IMR-90 (cell line): ENCODE measurements at regions not wholly inside any gene's neighbourhood (a gene's known extent, or its start where the extent isn't known, plus 50 kb on each side); places are given as distances from the start of the nearest gene placed in this dataset.

Experiments
- ATAC-seq: fragments of 200-7000 bp; cut with Tn5 transposase; 2 replicates; pipeline ENCODE4 v1.9.1; 2020; ENCODE audit warnings: low read depth, mild to moderate bottlenecking, moderate library complexity
- BruUV-seq: library from RNA; stranded (reverse); fragments of 400-500 nt; replicated peaks from 2 replicates; lab custom pipeline; 2021; lab: Mats Ljungman, UMichigan
- CTCF ChIA-PET: fragments of 300-600 bp; formaldehyde crosslinking; extraction: SDS; loops from one replicate; lab custom pipeline; 2021; ENCODE audit warnings: antibody characterized with exemption; lab: Yijun Ruan, JAX
- POLR2A ChIA-PET: fragments of 300-600 bp; sonication (Branson Sonifier 250); formaldehyde crosslinking; loops from one replicate; lab custom pipeline; 2022; ENCODE audit warnings: antibody characterized with exemption; ENCODE audit not compliant: unreplicated experiment; lab: Charles Lee
- DNase-seq: peaks from one replicate; pipeline ENCODE4 v3.0.0; 2013
- H2AFZ ChIP-seq: replicated peaks from 2 replicates; pipeline ENCODE3; 2013; ENCODE audit warnings: low read length, mild to moderate bottlenecking; ENCODE audit not compliant: poor library complexity
- H2AK5ac ChIP-seq: 2 replicates; pipeline ENCODE4 v1.6.1; 2013; ENCODE audit warnings: low read depth, low read length, inconsistent platforms
- H2AK9ac ChIP-seq: replicated peaks from 2 replicates; pipeline ENCODE3; 2013; ENCODE audit warnings: mild to moderate bottlenecking, low read depth, low read length, moderate library complexity; ENCODE audit not compliant: poor library complexity
- H2BK120ac ChIP-seq: 2 replicates; pipeline ENCODE4 v1.6.1; 2013; ENCODE audit warnings: low read depth, low read length, inconsistent platforms
- H2BK15ac ChIP-seq: 3 replicates; pipeline ENCODE4 v1.6.1; 2013; ENCODE audit warnings: low read depth, low read length, inconsistent platforms
- H2BK20ac ChIP-seq: 2 replicates; pipeline ENCODE4 v1.6.1; 2013; ENCODE audit warnings: low read depth, mild to moderate bottlenecking, inconsistent platforms, low read length, moderate library complexity
- H2BK5ac ChIP-seq: 2 replicates; pipeline ENCODE4 v1.6.1; 2013; ENCODE audit warnings: mild to moderate bottlenecking, low read depth, low read length, inconsistent platforms; ENCODE audit not compliant: poor library complexity, severe bottlenecking
- H3K14ac ChIP-seq: replicated peaks from 2 replicates; pipeline ENCODE4 v1.6.1; 2013; ENCODE audit warnings: low read depth, low read length, inconsistent platforms
- H3K18ac ChIP-seq: 2 replicates; pipeline ENCODE4 v1.6.1; 2013; ENCODE audit warnings: low read depth, low read length, control low read depth
- H3K23ac ChIP-seq: 2 replicates; pipeline ENCODE4 v1.6.1; 2013; ENCODE audit warnings: low read depth, low read length, inconsistent platforms
- H3K27ac ChIP-seq: 2 replicates; pipeline ENCODE4 v1.5.1; 2013; ENCODE audit warnings: mild to moderate bottlenecking, control low read depth, low read length; ENCODE audit not compliant: insufficient read depth
- H3K27me3 ChIP-seq: 2 replicates; pipeline ENCODE4 v1.6.1; 2013; ENCODE audit warnings: low read length; ENCODE audit not compliant: control insufficient read depth, insufficient read depth
- H3K36me3 ChIP-seq: 2 replicates; pipeline ENCODE4 v1.6.1; 2013; ENCODE audit warnings: low read length, mixed read lengths; ENCODE audit not compliant: control insufficient read depth, insufficient read depth
- H3K4ac ChIP-seq: 2 replicates; pipeline ENCODE4 v1.6.1; 2013; ENCODE audit warnings: low read depth, low read length, inconsistent platforms
- H3K4me1 ChIP-seq: 2 replicates; pipeline ENCODE4 v1.6.1; 2013; ENCODE audit warnings: low read length, mixed read lengths; ENCODE audit not compliant: control insufficient read depth, insufficient read depth
- H3K4me2 ChIP-seq: 2 replicates; pipeline ENCODE4 v1.6.1; 2013; ENCODE audit warnings: low read depth, mild to moderate bottlenecking, control low read depth, low read length, moderate library complexity
- H3K4me3 ChIP-seq: 2 replicates; pipeline ENCODE4 v1.5.1; 2013; ENCODE audit warnings: low read depth, mild to moderate bottlenecking, control low read depth, low read length, moderate library complexity; ENCODE audit not compliant: insufficient read depth
- H3K56ac ChIP-seq: 2 replicates; pipeline ENCODE4 v1.6.1; 2013; ENCODE audit warnings: low read length, inconsistent platforms; ENCODE audit not compliant: insufficient read depth; ENCODE audit errors: extremely low read depth
- H3K79me1 ChIP-seq, 2 experiments: 2 replicates each; pipeline ENCODE4 v1.6.1; 2013; ENCODE audit warnings: low read length in 2 of 2, inconsistent platforms in 1 of 2, low read depth in 1 of 2
- H3K9ac ChIP-seq: 2 replicates; pipeline ENCODE4 v1.6.1; 2013; ENCODE audit warnings: low read depth, low read length, control low read depth
- H3K9me1 ChIP-seq: 2 replicates; pipeline ENCODE4 v1.6.1; 2013; ENCODE audit warnings: low read length, inconsistent platforms; ENCODE audit not compliant: insufficient read depth
- H3K9me3 ChIP-seq: 2 replicates; pipeline ENCODE4 v1.6.1; 2013; ENCODE audit warnings: low read length; ENCODE audit not compliant: control insufficient read depth, insufficient read depth
- H4K20me1 ChIP-seq: 2 replicates; pipeline ENCODE4 v1.6.1; 2013; ENCODE audit warnings: low read length, inconsistent platforms; ENCODE audit not compliant: insufficient read depth
- H4K5ac ChIP-seq: 2 replicates; pipeline ENCODE4 v1.6.1; 2013; ENCODE audit warnings: mild to moderate bottlenecking, low read depth, low read length, control low read depth
- H4K8ac ChIP-seq, 2 experiments: 2 replicates each; pipeline ENCODE4 v1.6.1; 2013; ENCODE audit warnings: low read depth in 2 of 2, low read length in 2 of 2, control low read depth in 1 of 2, inconsistent platforms in 1 of 2
- H4K91ac ChIP-seq: 2 replicates; pipeline ENCODE4 v1.6.1; 2013; ENCODE audit warnings: low read depth, low read length, inconsistent platforms; ENCODE audit not compliant: insufficient read depth
- BHLHE40 ChIP-seq: fragments of 150-350 bp; IDR thresholded peaks from 2 replicates; pipeline ENCODE4 v1.6.1; 2016; ENCODE audit warnings: mild to moderate bottlenecking, low read depth, low read length
- CEBPB ChIP-seq: IDR thresholded peaks from 2 replicates; pipeline ENCODE4 v1.6.1; 2012; ENCODE audit warnings: low read depth, low read length, improper control_type of control experiment
- FOS ChIP-seq: fragments of 150-350 bp; IDR thresholded peaks from 2 replicates; pipeline ENCODE4 v1.6.1; 2016; ENCODE audit warnings: low read depth, low read length
- MAFK ChIP-seq: IDR thresholded peaks from 2 replicates; pipeline ENCODE4 v1.6.1; 2012; ENCODE audit warnings: low read depth, low read length, improper control_type of control experiment
- MAZ ChIP-seq: IDR thresholded peaks from 2 replicates; pipeline ENCODE4 v1.6.1; 2012; ENCODE audit warnings: low read depth, mild to moderate bottlenecking, low read length, improper control_type of control experiment, moderate library complexity, borderline replicate concordance
- NFE2L2 ChIP-seq: fragments of 150-350 bp; IDR thresholded peaks from 2 replicates; pipeline ENCODE4 v1.6.1; 2016; ENCODE audit warnings: low read depth, mild to moderate bottlenecking, low read length
- RAD21 ChIP-seq: IDR thresholded peaks from 2 replicates; pipeline ENCODE4 v1.6.1; 2012; ENCODE audit warnings: low read length, improper control_type of control experiment
- RFX5 ChIP-seq: IDR thresholded peaks from 2 replicates; pipeline ENCODE4 v1.8.0; 2012; ENCODE audit warnings: low read depth, mild to moderate bottlenecking, low read length, moderate library complexity
- WGBS, 2 experiments: methylation state at CpG; one replicate each; pipeline versions ENCODE4 v1.1.5 to v1.1.7; 2013; ENCODE audit warnings: missing lambda C conversion rate in 2 of 2; ENCODE audit not compliant: insufficient read length in 1 of 2; ENCODE audit errors: extremely low coverage in 2 of 2; 5-methylcytosine and 5-hydroxymethylcytosine counted together
- dilution Hi-C: fragments of 300-500 bp; cut with HindIII; formaldehyde crosslinking; loops from one replicate; pipeline ENCODE4 v1.14.3; 2018; ENCODE audit warnings: low sequenced_read_pairs; ENCODE audit not compliant: unreplicated experiment
- in situ Hi-C: fragments of 300-500 bp; cut with MboI; formaldehyde crosslinking; loops from 3 replicates; pipeline ENCODE4 v1.14.3; 2019; ENCODE audit warnings: low sequenced_read_pairs, inconsistent platforms, mixed read lengths
- intact Hi-C: fragments of 100-400 bp; cut with micrococcal nuclease; formaldehyde crosslinking; loops from 2 replicates; pipeline ENCODE4 v1.10.0; 2022
- TF ChIP-seq, protein P1 (sequence below): fragments of 150-350 bp; IDR thresholded peaks from 2 replicates; pipeline ENCODE4 v1.6.1; 2016; ENCODE audit warnings: low read depth, mild to moderate bottlenecking, low read length, moderate library complexity, borderline replicate concordance
- TF ChIP-seq, protein P2 (sequence below): conservative IDR thresholded peaks from 2 replicates; pipeline ENCODE4 v1.5.1; 2012; ENCODE audit warnings: mild to moderate bottlenecking, low read depth, low read length, improper control_type of control experiment

DNA sequence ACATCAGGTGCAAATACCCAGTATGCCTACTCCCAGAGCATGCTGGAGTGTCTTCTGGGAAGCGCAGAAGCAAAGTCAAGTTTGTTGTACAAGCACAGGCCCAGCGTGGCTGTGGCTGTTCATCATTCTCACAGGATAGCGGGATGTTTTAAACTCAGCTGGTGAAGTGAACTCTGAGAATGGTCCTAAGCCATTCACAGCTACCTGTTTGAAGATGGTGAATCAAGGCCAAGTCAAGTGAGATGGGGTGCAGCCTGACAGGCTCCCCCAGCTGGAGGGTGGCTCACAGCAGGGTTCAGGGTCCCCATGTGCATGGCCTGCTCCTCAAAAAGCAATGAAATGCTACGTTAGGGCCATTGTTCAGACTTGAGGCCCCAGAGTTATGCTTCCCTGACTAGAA, 304.7 kb upstream of the FOXQ1 start:
- CTCF ChIA-PET, result no interaction called here
- POLR2A ChIA-PET, result no interaction called here
- Histone ChIP-seq H3K4ac (no peak overlapping the region), H2AK9ac (no peak overlapping the region), H2AFZ (no peak overlapping the region), H3K14ac (no peak overlapping the region), H3K79me1 (no peaks in the 10 kb centered on the region), H2AK5ac (no peak overlapping the region), H2BK20ac (no peak overlapping the region), H3K36me3 (no peaks in the 10 kb centered on the region), H4K20me1 (no peaks in the 10 kb centered on the region), H3K27me3 (peaks cover 19% of the 10 kb centered on the region), H3K9me1 (no peaks in the 10 kb centered on the region), H2BK120ac (no peak overlapping the region), H4K91ac (no peak overlapping the region), H3K27ac (no peak overlapping the region), H2BK5ac (no peak overlapping the region), H3K9me3 (peaks cover 7% of the 10 kb centered on the region), H2BK15ac (no peak overlapping the region), H3K4me2 (no peak overlapping the region), H3K23ac (no peak overlapping the region), H4K5ac (no peak overlapping the region), H3K4me1 (no peaks in the 10 kb centered on the region), H3K4me3 (no peak overlapping the region), H4K8ac (no peak overlapping the region), H3K9ac (no peak overlapping the region), H3K18ac (no peak overlapping the region), H3K56ac (no peak overlapping the region)
- ATAC-seq (no peak), DNase-seq (no peak)
- in situ Hi-C loops (no loop called here), intact Hi-C loops (no loop called here), dilution Hi-C loops (no loop called here)
- no peak for TF ChIP-seq FOS
- TF ChIP-seq RFX5, result no peak
- no peak for TF ChIP-seq RAD21
- no peak for TF ChIP-seq MAZ
- TF ChIP-seq BHLHE40, result no peak
- TF ChIP-seq, protein P1, sequence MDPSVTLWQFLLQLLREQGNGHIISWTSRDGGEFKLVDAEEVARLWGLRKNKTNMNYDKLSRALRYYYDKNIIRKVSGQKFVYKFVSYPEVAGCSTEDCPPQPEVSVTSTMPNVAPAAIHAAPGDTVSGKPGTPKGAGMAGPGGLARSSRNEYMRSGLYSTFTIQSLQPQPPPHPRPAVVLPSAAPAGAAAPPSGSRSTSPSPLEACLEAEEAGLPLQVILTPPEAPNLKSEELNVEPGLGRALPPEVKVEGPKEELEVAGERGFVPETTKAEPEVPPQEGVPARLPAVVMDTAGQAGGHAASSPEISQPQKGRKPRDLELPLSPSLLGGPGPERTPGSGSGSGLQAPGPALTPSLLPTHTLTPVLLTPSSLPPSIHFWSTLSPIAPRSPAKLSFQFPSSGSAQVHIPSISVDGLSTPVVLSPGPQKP, result no peak
- TF ChIP-seq, protein P2, sequence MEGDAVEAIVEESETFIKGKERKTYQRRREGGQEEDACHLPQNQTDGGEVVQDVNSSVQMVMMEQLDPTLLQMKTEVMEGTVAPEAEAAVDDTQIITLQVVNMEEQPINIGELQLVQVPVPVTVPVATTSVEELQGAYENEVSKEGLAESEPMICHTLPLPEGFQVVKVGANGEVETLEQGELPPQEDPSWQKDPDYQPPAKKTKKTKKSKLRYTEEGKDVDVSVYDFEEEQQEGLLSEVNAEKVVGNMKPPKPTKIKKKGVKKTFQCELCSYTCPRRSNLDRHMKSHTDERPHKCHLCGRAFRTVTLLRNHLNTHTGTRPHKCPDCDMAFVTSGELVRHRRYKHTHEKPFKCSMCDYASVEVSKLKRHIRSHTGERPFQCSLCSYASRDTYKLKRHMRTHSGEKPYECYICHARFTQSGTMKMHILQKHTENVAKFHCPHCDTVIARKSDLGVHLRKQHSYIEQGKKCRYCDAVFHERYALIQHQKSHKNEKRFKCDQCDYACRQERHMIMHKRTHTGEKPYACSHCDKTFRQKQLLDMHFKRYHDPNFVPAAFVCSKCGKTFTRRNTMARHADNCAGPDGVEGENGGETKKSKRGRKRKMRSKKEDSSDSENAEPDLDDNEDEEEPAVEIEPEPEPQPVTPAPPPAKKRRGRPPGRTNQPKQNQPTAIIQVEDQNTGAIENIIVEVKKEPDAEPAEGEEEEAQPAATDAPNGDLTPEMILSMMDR, result no peak
- no peak for TF ChIP-seq CEBPB
- no peak for TF ChIP-seq MAFK
- no peak for TF ChIP-seq NFE2L2
- BruUV-seq, result no TSS peak
- WGBS, 2 experiments, result no CpG with 5 or more reads among the region's 4 CpGs
